Spinal cord (tissue), 9 donors: ENCODE measurements at regions not wholly inside any gene's neighbourhood (a gene's known extent, or its start where the extent isn't known, plus 50 kb on each side); places are given as distances from the start of the nearest gene placed in this dataset.

Source experiments
- DNase-seq, 6 donors: peaks; one replicate each; pipeline versions ENCODE4 v3.0.0 to v3.0.0-alpha.2; 2013 to 2015; ENCODE audit warnings: low spot score in 6 of 6, low read depth in 4 of 6
- H3K27ac ChIP-seq: one replicate; pipeline ENCODE4 v1.5.1; 2013; ENCODE audit warnings: low read depth, low read length, control low read depth
- H3K27me3 ChIP-seq: one replicate; pipeline ENCODE4 v1.6.1; 2013; ENCODE audit warnings: low read length; ENCODE audit not compliant: control insufficient read depth, insufficient read depth
- H3K36me3 ChIP-seq: one replicate; pipeline ENCODE4 v1.6.1; 2013; ENCODE audit warnings: low read length; ENCODE audit not compliant: control insufficient read depth, insufficient read depth
- H3K4me1 ChIP-seq: one replicate; pipeline ENCODE4 v1.6.1; 2013; ENCODE audit warnings: low read length; ENCODE audit not compliant: control insufficient read depth, insufficient read depth
- H3K4me3 ChIP-seq: one replicate; pipeline ENCODE4 v1.5.1; 2013; ENCODE audit warnings: low read depth, low read length, control low read depth
- H3K9me3 ChIP-seq: one replicate; pipeline ENCODE4 v1.6.1; 2013; ENCODE audit warnings: low read length; ENCODE audit not compliant: control insufficient read depth, insufficient read depth
- WGBS: methylation state at CpG from one replicate; pipeline ENCODE4 v1.1.5; 2013; ENCODE audit warnings: missing lambda C conversion rate; ENCODE audit not compliant: insufficient coverage; 5-methylcytosine and 5-hydroxymethylcytosine counted together
- donor health status: healthy.

GRCh38 chr13:74919914-74920313 lies 562.1 kb downstream of the TBC1D4 start:
- DNase-seq = no peak
- Histone ChIP-seq H3K36me3 (no peaks in the 10 kb centered on the region), H3K9me3 (peaks cover 5% of the 10 kb centered on the region), H3K27ac (no peak overlapping the region), H3K4me1 (no peaks in the 10 kb centered on the region), H3K27me3 (no peaks in the 10 kb centered on the region), H3K4me3 (no peak overlapping the region)

- Histone ChIP-seq H3K27ac (no peak overlapping the region), H3K27me3 (no peaks in the 10 kb centered on the region), H3K9me3 (no peaks in the 10 kb centered on the region), H3K36me3 (no peaks in the 10 kb centered on the region), H3K4me3 (no peak overlapping the region), H3K4me1 (no peaks in the 10 kb centered on the region)
- WGBS = no CpG with 5 or more reads among the region's 2 CpGs
- no peak for DNase-seq
These were observed 569.1 kb downstream of the TBC1D4 start for GRCh38 chr13:74912898-74913297.

GRCh38 chr13:74910415-74910814 lies 571.6 kb downstream of the TBC1D4 start:
- H3K9me3 ChIP-seq = no peaks in the 10 kb centered on the region
- H3K27me3 ChIP-seq = no peaks in the 10 kb centered on the region
- H3K4me1 ChIP-seq = no peaks in the 10 kb centered on the region
- no peaks in the 10 kb centered on the region for H3K36me3 ChIP-seq
- H3K4me3 ChIP-seq = no peak overlapping the region
- WGBS = no CpG with 5 or more reads among the region's 5 CpGs
- H3K27ac ChIP-seq = no peak overlapping the region
- no peak for DNase-seq

- Histone ChIP-seq H3K36me3 (no peaks in the 10 kb centered on the region), H3K27ac (no peak overlapping the region), H3K9me3 (no peaks in the 10 kb centered on the region), H3K4me3 (no peak overlapping the region), H3K4me1 (no peaks in the 10 kb centered on the region), H3K27me3 (no peaks in the 10 kb centered on the region)
- WGBS = 46% methylated on average over 3 of the region's 5 CpGs
- peak in 1 of 6 donors; percentile 31 for DNase-seq
These were observed 574.2 kb downstream of the TBC1D4 start for GRCh38 chr13:74907788-74908187.

GRCh38 chr13:74904556-74904955 lies 577.4 kb downstream of the TBC1D4 start:
- 86% methylated on average over 4 of the region's 4 CpGs for WGBS
- H3K4me3 ChIP-seq = no peak overlapping the region
- DNase-seq = no peak
- no peak overlapping the region for H3K27ac ChIP-seq
- H3K27me3 ChIP-seq = no peaks in the 10 kb centered on the region
- H3K9me3 ChIP-seq = no peaks in the 10 kb centered on the region
- no peaks in the 10 kb centered on the region for H3K4me1 ChIP-seq
- H3K36me3 ChIP-seq = no peaks in the 10 kb centered on the region

GRCh38 chr13:74895042-74895796 lies 586.8 kb downstream of the TBC1D4 start:
- WGBS = no CpG with 5 or more reads among the region's 1 CpG
- Histone ChIP-seq H3K27ac (no peak overlapping the region), H3K27me3 (no peaks in the 10 kb centered on the region), H3K36me3 (no peaks in the 10 kb centered on the region), H3K4me1 (no peaks in the 10 kb centered on the region), H3K4me3 (no peak overlapping the region), H3K9me3 (no peaks in the 10 kb centered on the region)
- DNase-seq = no peak

- Histone ChIP-seq H3K27me3 (no peaks in the 10 kb centered on the region), H3K36me3 (no peaks in the 10 kb centered on the region), H3K4me1 (no peaks in the 10 kb centered on the region), H3K4me3 (no peak overlapping the region), H3K9me3 (no peaks in the 10 kb centered on the region), H3K27ac (no peak overlapping the region)
- DNase-seq = no peak
- WGBS = 82% methylated on average over 1 of the region's 3 CpGs
These were observed 589.9 kb downstream of the TBC1D4 start for GRCh38 chr13:74892096-74892495.

- DNase-seq = no peak
- Histone ChIP-seq H3K27me3 (no peaks in the 10 kb centered on the region), H3K4me1 (no peaks in the 10 kb centered on the region), H3K36me3 (no peaks in the 10 kb centered on the region), H3K9me3 (no peaks in the 10 kb centered on the region), H3K27ac (no peak overlapping the region), H3K4me3 (no peak overlapping the region)
- no CpG with 5 or more reads among the region's 5 CpGs for WGBS
These were observed 590.4 kb downstream of the TBC1D4 start for GRCh38 chr13:74891610-74892009.

GRCh38 chr13:74889321-74889720 lies 592.6 kb downstream of the TBC1D4 start:
- H3K36me3 ChIP-seq = no peaks in the 10 kb centered on the region
- H3K9me3 ChIP-seq = no peaks in the 10 kb centered on the region
- H3K27ac ChIP-seq = no peak overlapping the region
- H3K4me3 ChIP-seq = no peak overlapping the region
- no peaks in the 10 kb centered on the region for H3K27me3 ChIP-seq
- DNase-seq = no peak
- no peaks in the 10 kb centered on the region for H3K4me1 ChIP-seq

- peak in 1 of 6 donors; percentile 28 for DNase-seq
- Histone ChIP-seq H3K27me3 (no peaks in the 10 kb centered on the region), H3K4me1 (no peaks in the 10 kb centered on the region), H3K9me3 (no peaks in the 10 kb centered on the region), H3K27ac (peak overlapping the region; percentile 16), H3K4me3 (no peak overlapping the region), H3K36me3 (no peaks in the 10 kb centered on the region)
- no CpG with 5 or more reads among the region's 3 CpGs for WGBS
These were observed 595.5 kb downstream of the TBC1D4 start for GRCh38 chr13:74886502-74886901.
